T-cell (primary cell): ENCODE measurements at regions not wholly inside any gene's neighbourhood (a gene's known extent, or its start where the extent isn't known, plus 50 kb on each side); places are given as distances from the start of the nearest gene placed in this dataset.

ENCODE experiments used
- ATAC-seq, 4 experiments: fragments of 200-7000 bp in 3 of 4; fragments of 150-1000 bp in 1 of 4; cut with Tn5 transposase; replicated peaks in 1 of 4; 1 replicate in 3 of 4; 2 replicates in 1 of 4; pipeline ENCODE4 v1.10.0; 2021; ENCODE audit warnings: moderate library complexity in 3 of 4, mild to moderate bottlenecking in 2 of 4, moderate number of reproducible peaks in 1 of 4
- CTCF ChIA-PET, 2 donors: fragments of 300-600 bp; sonication (Branson Sonifier 250); formaldehyde crosslinking; loops; one replicate each; lab custom pipeline; 2022; ENCODE audit warnings: antibody characterized with exemption in 2 of 2; lab: Charles Lee
- POLR2A ChIA-PET, 2 donors: fragments of 300-600 bp; sonication (Branson Sonifier 250); formaldehyde crosslinking; loops; one replicate each; lab custom pipeline; 2022; ENCODE audit warnings: antibody characterized with exemption in 2 of 2; lab: Charles Lee
- DNase-seq, 35 experiments: peaks; one replicate each; pipeline versions ENCODE4 v3.0.0 to v3.0.0-alpha.2; 2013 to 2023
- H3K27ac ChIP-seq: one replicate; pipeline ENCODE4 v1.5.1; 2013; ENCODE audit warnings: low read length
- H3K27me3 ChIP-seq, 2 experiments: replicated peaks in 1 of 2; 1 replicate in 1 of 2; 2 replicates in 1 of 2; pipeline versions ENCODE4 v1.6.1 to v1.7.0; 2013; ENCODE audit warnings: low read length in 1 of 2, mixed read lengths in 1 of 2; ENCODE audit not compliant: control insufficient read depth in 2 of 2, insufficient read depth in 2 of 2; ENCODE audit errors: extremely low read depth in 1 of 2
- H3K36me3 ChIP-seq, 2 donors: 1 replicate in 1 of 2; 2 replicates in 1 of 2; pipeline versions ENCODE4 v1.6.1 to v1.7.0; 2013; ENCODE audit warnings: low read length in 1 of 2; ENCODE audit not compliant: control insufficient read depth in 2 of 2, insufficient read depth in 1 of 2; ENCODE audit errors: extremely low read depth in 1 of 2
- H3K4me1 ChIP-seq, 2 experiments: 1 replicate in 1 of 2; 2 replicates in 1 of 2; pipeline versions ENCODE4 v1.6.1 to v1.7.0; 2013; ENCODE audit warnings: low read length in 2 of 2, mixed read lengths in 1 of 2; ENCODE audit not compliant: insufficient read depth in 2 of 2, control insufficient read depth in 1 of 2; ENCODE audit errors: extremely low read depth in 1 of 2
- H3K4me3 ChIP-seq, 2 donors: 1 replicate in 1 of 2; 2 replicates in 1 of 2; pipeline versions ENCODE4 v1.5.1 to v1.7.0; 2013; ENCODE audit warnings: mild to moderate bottlenecking in 2 of 2, low read length in 1 of 2, moderate library complexity in 1 of 2; ENCODE audit not compliant: control insufficient read depth in 1 of 2; ENCODE audit errors: extremely low read depth in 1 of 2
- H3K9me3 ChIP-seq: 2 replicates; pipeline ENCODE4 v1.7.0; 2013
- H3K27ac Mint-ChIP-seq, 2 donors: one replicate each; pipeline ENCODE4 v1.8.0; 2020 to 2021; ENCODE audit warnings: mild to moderate bottlenecking in 2 of 2, mixed read lengths in 2 of 2
- H3K27me3 Mint-ChIP-seq, 2 donors: one replicate each; pipeline ENCODE4 v1.8.0; 2021 to 2022; ENCODE audit warnings: mixed read lengths in 2 of 2
- H3K36me3 Mint-ChIP-seq: one replicate; pipeline ENCODE4 v1.8.0; 2021; ENCODE audit warnings: mixed read lengths
- H3K4me1 Mint-ChIP-seq, 3 donors: one replicate each; pipeline ENCODE4 v1.8.0; 2020 to 2022; ENCODE audit warnings: mixed read lengths in 3 of 3, mild to moderate bottlenecking in 1 of 3
- H3K4me3 Mint-ChIP-seq, 3 donors: one replicate each; pipeline ENCODE4 v1.8.0; 2020 to 2022; ENCODE audit warnings: mild to moderate bottlenecking in 3 of 3, mixed read lengths in 3 of 3, moderate library complexity in 3 of 3
- H3K9me3 Mint-ChIP-seq, 3 donors: one replicate each; pipeline ENCODE4 v1.8.0; 2020 to 2022; ENCODE audit warnings: mixed read lengths in 3 of 3
- WGBS: methylation state at CpG from one replicate; pipeline ENCODE4 v1.1.5; 2013; ENCODE audit warnings: missing lambda C conversion rate; ENCODE audit not compliant: insufficient coverage; 5-methylcytosine and 5-hydroxymethylcytosine counted together

DNA sequence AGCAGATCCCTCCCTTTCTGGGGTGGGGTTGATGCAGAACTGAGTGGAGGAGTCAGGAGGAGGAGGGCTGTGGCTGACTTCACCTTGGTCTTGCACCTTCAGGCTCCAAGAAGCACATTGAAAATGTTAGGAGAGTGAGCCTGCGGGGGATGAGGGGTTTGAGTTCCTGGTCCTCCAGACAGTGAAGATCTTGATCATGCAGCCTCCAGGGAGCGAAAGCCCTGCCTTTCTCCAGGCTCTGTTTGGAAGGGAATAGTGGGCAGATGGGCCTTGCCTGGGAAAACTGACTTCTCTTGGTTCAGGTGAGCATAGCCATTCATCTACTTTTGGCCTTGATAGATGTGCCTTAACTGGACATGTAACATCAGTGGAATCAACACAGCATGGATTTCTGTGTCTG lies 267.6 kb upstream of the B3GAT1 start:
- no peaks in the 10 kb centered on the region for H3K36me3 Mint-ChIP-seq
- no peak overlapping the region for H3K27ac Mint-ChIP-seq
- peaks cover 0 to 36% of the 10 kb centered on the region in 2 experiments for H3K27me3 ChIP-seq
- no peaks in the 10 kb centered on the region for H3K4me1 ChIP-seq
- 53% methylated on average over 2 of the region's 2 CpGs for WGBS
- ChIA-PET CTCF (no interaction called here), POLR2A (no interaction called here)
- H3K4me1 Mint-ChIP-seq = no peaks in the 10 kb centered on the region
- peaks cover 15% of the 10 kb centered on the region in 2 donors for H3K27me3 Mint-ChIP-seq
- no peak overlapping the region for H3K27ac ChIP-seq
- H3K4me3 Mint-ChIP-seq = no peak overlapping the region
- no peaks in the 10 kb centered on the region for H3K36me3 ChIP-seq
- no peaks in the 10 kb centered on the region for H3K9me3 ChIP-seq
- H3K4me3 ChIP-seq = no peak overlapping the region
- ATAC-seq (no peak), DNase-seq (no peak)
- no peaks in the 10 kb centered on the region for H3K9me3 Mint-ChIP-seq

DNA sequence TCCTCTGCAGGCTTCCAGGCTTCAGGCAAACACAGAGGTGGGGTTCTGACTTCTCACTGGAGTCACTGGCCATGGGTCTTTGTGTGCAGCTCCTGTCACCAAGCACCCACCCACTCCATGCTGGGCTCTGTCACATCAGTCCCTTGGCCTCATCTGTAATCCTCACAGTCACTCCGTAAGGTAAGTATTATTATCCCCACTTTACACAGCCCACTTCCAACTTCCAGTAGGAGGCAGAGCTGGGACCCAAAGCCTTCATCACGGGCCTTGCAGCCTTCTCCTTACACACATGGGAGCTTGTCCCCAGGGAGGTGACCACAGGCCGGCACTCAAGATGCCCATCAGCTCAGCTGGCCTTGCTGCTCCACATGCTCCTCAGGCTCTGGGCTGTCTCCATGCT lies 266.7 kb upstream of the B3GAT1 start:
- DNase-seq (no peak), ATAC-seq (no peak)
- 65% methylated on average over 3 of the region's 3 CpGs for WGBS
- Mint-ChIP-seq H3K4me3 (no peak overlapping the region), H3K36me3 (no peaks in the 10 kb centered on the region), H3K9me3 (peaks cover 0 to under 1% (median 0%) of the 10 kb centered on the region in 3 donors), H3K4me1 (no peaks in the 10 kb centered on the region), H3K27me3 (peaks cover 15% of the 10 kb centered on the region in 2 donors), H3K27ac (no peak overlapping the region)
- Histone ChIP-seq H3K4me1 (no peaks in the 10 kb centered on the region), H3K27ac (no peak overlapping the region), H3K36me3 (no peaks in the 10 kb centered on the region), H3K27me3 (peaks cover 0 to 32% of the 10 kb centered on the region in 2 experiments), H3K4me3 (no peak overlapping the region), H3K9me3 (no peaks in the 10 kb centered on the region)
- CTCF ChIA-PET = no interaction called here
- POLR2A ChIA-PET = no interaction called here

DNA sequence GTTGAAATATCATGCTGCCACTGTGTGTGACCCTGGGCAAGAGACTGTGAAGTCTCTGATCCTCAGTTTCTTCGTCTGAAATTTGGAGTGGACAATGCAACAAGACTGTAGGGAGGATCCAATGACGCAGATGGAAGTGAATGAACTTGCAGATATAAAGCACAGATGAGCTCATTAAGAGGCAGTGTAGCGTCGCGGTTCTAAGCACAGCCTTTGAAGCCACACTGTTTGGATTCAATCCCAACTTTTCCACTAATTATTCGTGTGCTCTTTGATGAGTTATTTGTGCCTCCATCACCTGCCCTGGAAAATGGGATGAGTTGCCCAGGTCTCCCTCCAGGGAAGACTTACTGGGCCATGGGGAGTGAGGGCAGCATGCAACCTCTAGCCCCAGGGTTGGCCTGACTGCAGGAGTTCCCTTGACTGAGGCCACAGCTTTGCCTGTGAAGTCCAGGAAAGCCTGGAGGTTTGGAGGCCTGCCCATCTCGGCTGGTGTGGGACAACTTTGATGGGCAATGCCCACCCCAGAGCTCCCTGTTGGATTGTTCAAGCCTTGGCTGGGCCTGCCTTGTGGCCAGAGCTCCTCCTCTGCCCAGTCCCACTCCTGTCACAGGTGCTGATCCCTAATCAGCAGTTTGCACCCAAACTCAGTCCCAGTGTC lies 266.0 kb upstream of the B3GAT1 start:
- no peaks in the 10 kb centered on the region for H3K36me3 Mint-ChIP-seq
- no peak overlapping the region for H3K4me3 Mint-ChIP-seq
- peaks cover 0 to 30% of the 10 kb centered on the region in 2 experiments for H3K27me3 ChIP-seq
- ChIA-PET POLR2A (no interaction called here), CTCF (no interaction called here)
- no peak for DNase-seq
- 68% methylated on average over 6 of the region's 7 CpGs for WGBS
- H3K27ac Mint-ChIP-seq = no peak overlapping the region
- no peaks in the 10 kb centered on the region for H3K4me1 ChIP-seq
- no peak for ATAC-seq
- no peak overlapping the region for H3K27ac ChIP-seq
- no peaks in the 10 kb centered on the region for H3K4me1 Mint-ChIP-seq
- no peaks in the 10 kb centered on the region for H3K36me3 ChIP-seq
- peaks cover 10 to 12% of the 10 kb centered on the region in 2 donors for H3K27me3 Mint-ChIP-seq
- H3K9me3 ChIP-seq = no peaks in the 10 kb centered on the region
- H3K4me3 ChIP-seq = no peak overlapping the region
- H3K9me3 Mint-ChIP-seq = peaks cover 0 to 2% (median 0%) of the 10 kb centered on the region in 3 donors

DNA sequence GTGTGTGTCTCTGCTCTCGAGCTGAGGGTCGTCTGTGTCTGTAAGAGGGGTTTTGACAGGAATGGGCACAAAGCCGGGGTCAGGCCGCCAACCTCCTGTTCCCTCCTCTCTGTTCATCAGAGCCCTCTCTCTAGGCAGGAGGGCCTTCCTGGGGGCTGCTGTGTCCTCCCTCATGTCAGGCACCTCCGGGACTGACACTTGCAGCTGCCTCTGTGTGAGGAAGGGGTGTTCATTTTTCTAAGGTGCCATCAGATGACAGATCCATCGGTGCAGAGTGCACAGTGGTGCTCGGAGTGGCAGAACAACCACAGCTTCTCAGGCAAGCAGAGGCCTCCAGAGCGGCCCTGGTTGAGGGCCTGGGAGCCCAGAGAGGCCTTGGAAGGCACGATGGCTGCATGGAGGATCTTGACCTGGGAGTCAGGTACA lies 265.4 kb upstream of the B3GAT1 start:
- no peaks in the 10 kb centered on the region for H3K4me1 Mint-ChIP-seq
- no peak overlapping the region for H3K4me3 ChIP-seq
- H3K27me3 Mint-ChIP-seq = peaks cover 4 to 9% of the 10 kb centered on the region in 2 donors
- CTCF ChIA-PET = no interaction called here
- POLR2A ChIA-PET = no interaction called here
- no peak for DNase-seq
- ATAC-seq = no peak
- H3K9me3 ChIP-seq = no peaks in the 10 kb centered on the region
- H3K4me3 Mint-ChIP-seq = no peak overlapping the region
- no peaks in the 10 kb centered on the region for H3K36me3 Mint-ChIP-seq
- H3K9me3 Mint-ChIP-seq = peaks cover 0 to 2% (median 0%) of the 10 kb centered on the region in 3 donors
- WGBS = 74% methylated on average over 4 of the region's 9 CpGs
- no peaks in the 10 kb centered on the region for H3K4me1 ChIP-seq
- H3K27me3 ChIP-seq = peaks cover 0 to 24% of the 10 kb centered on the region in 2 experiments
- H3K27ac ChIP-seq = no peak overlapping the region
- H3K27ac Mint-ChIP-seq = no peak overlapping the region
- no peaks in the 10 kb centered on the region for H3K36me3 ChIP-seq

DNA sequence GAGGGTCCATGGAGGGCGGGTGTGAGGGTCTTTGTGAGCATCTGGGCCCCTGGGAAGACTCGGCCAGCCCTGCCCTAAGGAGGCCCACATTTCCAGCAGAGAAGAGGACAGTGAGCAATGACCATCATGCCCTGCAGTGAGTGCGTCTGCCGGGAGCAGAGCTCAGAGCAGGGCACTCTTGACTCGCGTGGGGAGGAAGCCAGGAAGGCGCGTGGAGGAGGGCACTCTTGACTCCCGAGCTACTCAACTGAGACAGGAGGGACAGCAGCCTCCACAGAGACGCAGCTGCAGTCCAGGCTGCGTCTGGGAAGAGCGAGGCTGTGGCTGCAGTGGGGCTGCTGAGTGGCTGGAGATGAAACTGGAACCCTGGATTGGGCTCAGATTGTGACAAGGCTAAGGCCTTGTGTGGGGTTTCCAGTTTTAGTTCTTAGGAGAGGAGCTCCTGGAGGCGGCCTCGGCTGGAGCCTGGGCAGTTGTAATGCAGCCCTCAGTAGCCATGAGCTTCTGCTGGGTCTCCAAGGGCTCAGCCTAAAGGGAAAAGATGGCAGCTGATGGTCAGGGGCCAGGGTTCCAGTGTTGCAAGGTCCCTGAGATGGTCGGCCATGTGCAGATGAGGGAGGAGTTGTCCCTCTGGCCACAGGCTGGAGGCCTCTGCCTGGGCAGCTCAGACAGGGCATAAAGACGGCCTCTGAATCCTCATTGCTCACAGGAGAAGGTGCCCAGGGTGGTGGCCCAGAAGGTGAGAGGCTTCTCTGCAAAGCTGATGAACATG lies 264.7 kb upstream of the B3GAT1 start:
- H3K36me3 Mint-ChIP-seq = no peaks in the 10 kb centered on the region
- H3K27me3 ChIP-seq = peaks cover 0 to 20% of the 10 kb centered on the region in 2 experiments

DNA sequence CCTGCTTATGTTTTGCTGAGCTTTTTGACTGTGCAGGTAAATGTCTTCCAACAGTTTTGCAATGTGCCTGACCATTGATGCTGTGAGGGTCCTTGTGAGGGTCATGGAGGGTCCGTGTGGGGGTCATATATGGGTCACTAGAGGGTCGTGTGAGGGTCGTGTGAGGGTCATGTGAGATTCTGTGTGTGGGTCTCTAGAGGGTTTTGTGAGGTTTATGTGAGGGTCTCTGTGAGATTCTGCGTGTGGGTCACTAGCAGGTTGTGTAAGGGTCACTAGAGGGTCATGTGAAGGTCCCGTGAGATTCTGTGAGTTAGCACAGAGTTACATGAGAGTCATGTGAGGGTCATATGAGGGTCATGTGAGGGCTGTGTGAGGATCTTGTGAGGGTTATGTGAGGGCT lies 263.9 kb upstream of the B3GAT1 start:
- H3K27me3 Mint-ChIP-seq = peaks cover 7 to 10% of the 10 kb centered on the region in 2 donors
- no peaks in the 10 kb centered on the region for H3K36me3 ChIP-seq
- no peak overlapping the region for H3K4me3 ChIP-seq
- 61% methylated on average over 5 of the region's 5 CpGs for WGBS
- DNase-seq (no peak), ATAC-seq (no peak)
- no peaks in the 10 kb centered on the region for H3K36me3 Mint-ChIP-seq
- H3K9me3 ChIP-seq = no peaks in the 10 kb centered on the region
- H3K4me1 Mint-ChIP-seq = no peaks in the 10 kb centered on the region
- H3K27me3 ChIP-seq = peaks cover 0 to 24% of the 10 kb centered on the region in 2 experiments
- H3K27ac ChIP-seq = no peak overlapping the region
- CTCF ChIA-PET = no interaction called here
- no peaks in the 10 kb centered on the region for H3K4me1 ChIP-seq
- no peak overlapping the region for H3K4me3 Mint-ChIP-seq
- peaks cover 0 to 2% (median 0%) of the 10 kb centered on the region in 3 donors for H3K9me3 Mint-ChIP-seq
- H3K27ac Mint-ChIP-seq = no peak overlapping the region
- POLR2A ChIA-PET = no interaction called here

More for the DNA sequence above, 264.7 kb upstream of the B3GAT1 start:
- no peak overlapping the region for H3K27ac Mint-ChIP-seq
- no peaks in the 10 kb centered on the region for H3K9me3 ChIP-seq
- CTCF ChIA-PET = no interaction called here
- H3K4me3 Mint-ChIP-seq = no peak overlapping the region
- DNase-seq (no peak), ATAC-seq (no peak)
- POLR2A ChIA-PET = no interaction called here
- peaks cover 7 to 11% of the 10 kb centered on the region in 2 donors for H3K27me3 Mint-ChIP-seq
- WGBS = 88% methylated on average over 14 of the region's 16 CpGs
- H3K36me3 ChIP-seq = no peaks in the 10 kb centered on the region
- no peak overlapping the region for H3K4me3 ChIP-seq
- no peaks in the 10 kb centered on the region for H3K4me1 ChIP-seq
- no peaks in the 10 kb centered on the region for H3K4me1 Mint-ChIP-seq
- peaks cover 0 to 2% (median 0%) of the 10 kb centered on the region in 3 donors for H3K9me3 Mint-ChIP-seq
- no peak overlapping the region for H3K27ac ChIP-seq
